HG03521 (cell line): ENCODE measurements at regions not wholly inside any gene's neighbourhood (a gene's known extent, or its start where the extent isn't known, plus 50 kb on each side); places are given as distances from the start of the nearest gene placed in this dataset.

ENCODE experiments used
- ATAC-seq: cut with Tn5 transposase; IDR thresholded peaks from one replicate; pipeline ENCODE4 v1.9.1; 2021; ENCODE audit warnings: mild to moderate bottlenecking, moderate library complexity; ENCODE audit not compliant: unreplicated experiment

- ATAC-seq = no peak
Observed at GRCh38 chr4:32735856-32736590, 2015.9 kb downstream of the PCDH7 start.

DNA sequence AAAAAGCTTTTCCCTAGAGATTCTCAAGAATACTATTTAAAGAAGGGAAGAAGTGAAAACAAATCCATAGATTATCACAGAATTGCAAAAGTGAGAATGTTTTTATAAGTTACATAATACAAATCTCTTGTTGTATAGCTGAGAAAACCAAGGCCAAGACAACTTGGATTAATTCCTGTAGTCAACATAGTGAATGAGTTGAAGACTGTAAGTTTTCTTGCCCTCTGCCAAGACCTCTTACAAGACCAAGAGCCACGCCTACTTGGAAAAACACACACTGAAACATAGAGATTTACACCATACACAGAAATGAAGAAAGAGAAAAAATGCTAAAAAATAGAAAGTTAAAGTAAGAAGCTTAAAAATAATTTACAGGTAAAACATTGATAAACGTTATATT, 2024.0 kb downstream of the PCDH7 start:
- no peak for ATAC-seq

GRCh38 chr4:32745351-32745750, 2025.2 kb downstream of the PCDH7 start:
- ATAC-seq = no peak

DNA sequence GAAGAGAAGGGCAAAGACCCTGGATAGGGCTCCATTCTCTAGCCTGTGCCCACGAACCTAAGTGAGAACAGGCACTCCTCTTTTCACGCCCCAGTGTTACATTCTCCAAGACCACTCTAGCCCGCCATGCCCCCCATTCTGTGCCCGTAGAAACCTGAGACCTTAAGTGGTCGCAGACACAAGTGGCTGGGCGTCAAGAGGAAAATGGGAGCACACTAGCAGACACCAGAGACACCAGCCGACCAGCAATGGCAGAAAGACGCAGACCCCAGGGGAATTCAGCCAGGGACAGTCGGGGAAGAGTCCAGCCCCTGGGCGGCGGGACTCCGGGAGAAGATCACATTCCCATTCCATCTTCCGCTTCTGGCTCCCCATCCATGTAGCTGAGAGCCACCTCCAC, 2027.9 kb downstream of the PCDH7 start:
- no peak for ATAC-seq

GRCh38 chr4:32748498-32748897, 2028.3 kb downstream of the PCDH7 start:
- ATAC-seq = no peak

DNA sequence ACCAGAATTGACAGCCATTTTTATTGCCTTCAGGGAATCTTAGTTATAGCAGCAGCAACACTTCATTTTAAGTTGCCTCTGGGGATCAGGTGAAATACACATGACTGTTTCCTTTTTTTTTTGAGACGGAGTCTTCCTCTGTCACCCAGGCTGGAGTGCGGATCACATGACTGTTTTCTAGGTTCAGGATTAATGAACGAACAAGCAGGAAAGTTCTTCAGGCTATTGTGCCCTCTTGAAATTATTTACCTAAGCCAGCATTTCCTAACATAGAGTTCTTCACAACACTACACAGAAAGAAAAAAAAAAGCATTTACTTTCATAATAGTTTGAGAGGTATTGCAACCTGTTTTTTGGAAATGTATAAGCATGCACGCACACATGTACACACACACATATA, 2032.8 kb downstream of the PCDH7 start:
- no peak for ATAC-seq

GRCh38 chr4:32768664-32769389, 2048.7 kb downstream of the PCDH7 start:
- no peak for ATAC-seq

- no peak for ATAC-seq
Observed at GRCh38 chr4:32771491-32771890, 2051.3 kb downstream of the PCDH7 start.

DNA sequence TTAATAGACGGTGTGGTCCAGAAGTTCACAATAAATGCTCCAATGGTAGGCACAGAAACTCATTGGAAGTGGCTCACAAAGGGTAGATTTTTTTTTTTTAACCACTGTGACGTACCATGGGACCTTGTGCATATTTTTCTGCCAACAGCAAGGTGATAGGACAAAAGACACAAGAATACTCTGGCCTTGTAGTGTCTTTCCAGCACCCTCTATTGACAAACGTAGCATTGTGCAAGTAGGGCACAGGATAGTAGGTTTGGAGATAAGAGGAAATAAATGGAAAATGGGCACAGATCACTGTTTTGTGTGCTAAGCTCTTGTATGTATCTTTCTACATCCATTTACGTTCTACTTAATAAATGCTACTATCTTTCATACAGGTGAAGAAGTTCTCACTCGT, 2054.9 kb downstream of the PCDH7 start:
- ATAC-seq = no peak

DNA sequence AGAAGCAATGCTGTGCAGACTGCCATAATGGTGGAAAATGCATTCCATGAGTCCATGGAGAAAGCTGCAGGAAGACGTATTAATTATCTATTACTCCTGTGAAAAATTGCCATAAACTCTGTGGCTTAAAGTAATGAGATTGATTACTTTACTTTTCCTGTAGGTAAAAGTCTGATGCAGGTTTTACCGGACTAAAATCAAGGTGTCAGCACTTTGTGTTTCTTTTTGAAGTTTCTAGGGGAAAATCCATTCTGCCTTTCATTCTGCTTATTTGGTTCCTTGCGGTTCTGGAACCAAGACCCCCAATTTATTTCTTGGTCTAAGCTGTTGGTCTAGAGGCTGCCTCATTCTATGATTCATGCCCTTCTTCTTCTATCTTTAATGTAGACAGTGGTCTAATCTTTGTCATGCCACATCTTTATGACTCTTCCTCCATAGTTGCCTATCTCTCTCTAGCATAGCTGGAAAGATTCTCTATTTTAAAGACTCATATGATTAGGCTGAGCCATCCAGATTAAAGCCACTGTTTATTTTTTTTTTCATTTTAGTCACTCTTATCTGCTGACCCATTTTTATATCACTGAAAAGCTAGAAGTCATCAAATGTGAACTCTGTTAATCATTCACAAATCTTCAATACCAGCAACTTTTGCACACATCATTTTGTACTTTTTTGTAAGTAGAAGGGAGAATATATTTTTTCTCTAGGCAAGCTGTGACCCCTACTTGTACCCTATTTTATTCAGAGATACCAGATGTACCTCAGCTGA, 2056.4 kb downstream of the PCDH7 start:
- ATAC-seq = no peak

DNA sequence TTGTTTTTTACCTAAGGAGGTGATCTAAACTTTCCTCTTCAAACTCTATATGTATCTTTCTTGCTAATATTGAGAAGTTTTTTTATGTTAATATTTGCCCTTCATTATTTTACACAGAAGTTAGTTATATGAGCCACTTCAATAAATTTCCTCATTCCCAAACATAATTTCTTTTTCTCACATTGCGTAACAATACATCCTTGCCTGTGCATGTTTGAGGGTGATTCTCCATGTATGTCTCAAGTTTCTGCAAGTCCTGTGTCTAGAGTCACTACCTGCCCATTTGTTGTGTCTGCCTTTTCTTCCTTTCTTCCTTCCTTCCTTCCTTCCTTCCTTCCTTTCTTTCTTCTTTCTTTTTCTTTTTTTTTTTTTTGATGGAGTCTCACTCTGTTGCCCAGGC, 2057.9 kb downstream of the PCDH7 start:
- no peak for ATAC-seq

- ATAC-seq = no peak
Observed at GRCh38 chr4:32778938-32779337, 2058.8 kb downstream of the PCDH7 start.

DNA sequence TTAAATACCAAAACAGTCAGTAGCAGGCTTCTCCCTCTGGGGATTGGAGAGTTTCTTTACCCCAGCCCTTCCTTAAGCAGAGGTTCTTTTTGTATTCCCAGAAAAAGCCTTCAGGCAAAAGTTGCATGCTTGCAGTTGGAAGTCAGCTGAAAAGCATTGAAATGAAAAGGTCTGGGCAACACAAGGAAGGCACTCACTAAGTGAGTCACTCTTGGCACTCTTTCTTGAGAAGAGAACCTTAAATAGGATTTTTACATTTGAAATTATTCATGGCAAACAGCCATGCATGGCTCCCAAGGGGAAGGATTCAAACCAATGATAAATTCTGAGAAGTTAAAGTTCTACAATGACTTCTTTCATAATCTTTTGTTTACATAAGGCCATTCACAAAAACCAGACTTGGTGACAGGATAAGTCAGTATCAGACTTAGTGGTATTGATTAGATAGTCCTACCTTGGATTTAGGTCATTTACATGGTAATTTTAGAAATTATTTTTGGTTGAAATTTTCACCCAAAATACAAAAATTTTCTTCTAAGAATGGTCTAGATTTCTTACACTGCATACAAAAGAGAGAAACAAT, 2068.9 kb downstream of the PCDH7 start:
- ATAC-seq = no peak

GRCh38 chr4:32790803-32791202, 2070.6 kb downstream of the PCDH7 start:
- ATAC-seq = no peak

DNA sequence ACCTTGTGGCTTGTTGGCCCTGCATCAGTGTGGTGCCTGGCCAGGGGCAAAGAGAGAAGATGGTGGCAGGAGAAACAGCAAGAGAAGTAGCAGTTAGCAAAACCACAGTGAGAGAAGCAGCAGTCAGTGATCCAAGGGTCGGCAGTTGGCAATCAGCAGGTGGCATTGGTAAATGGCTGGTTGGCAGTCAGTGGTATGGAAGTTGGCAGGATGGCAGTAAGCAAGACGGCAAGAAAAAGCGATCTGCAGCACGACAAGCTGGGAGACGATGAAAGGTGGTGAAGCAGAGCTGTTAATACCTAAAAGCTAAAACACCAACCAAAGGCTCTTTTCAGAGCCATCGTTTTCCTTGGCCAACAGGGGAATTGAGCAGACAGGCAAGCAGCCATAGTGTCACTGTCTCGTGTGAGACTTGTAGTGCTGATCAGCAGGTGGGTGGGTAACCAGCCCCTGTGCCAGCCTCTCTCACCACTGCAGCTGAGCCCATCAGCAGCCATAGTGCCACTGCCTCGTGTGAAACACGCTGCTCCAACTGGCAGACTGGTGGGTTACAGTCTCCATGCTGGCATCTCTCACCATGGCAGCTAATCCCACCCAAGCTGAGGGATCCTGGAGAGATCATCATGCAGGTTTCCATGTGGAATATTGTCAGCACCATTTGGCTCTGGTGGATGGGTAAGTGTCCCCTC, 2078.4 kb downstream of the PCDH7 start:
- ATAC-seq = no peak

GRCh38 chr4:32824336-32824735, 2104.2 kb downstream of the PCDH7 start:
- no peak for ATAC-seq

- ATAC-seq = no peak
Observed at GRCh38 chr4:32826169-32826568, 2106.0 kb downstream of the PCDH7 start.

GRCh38 chr4:32830160-32830559, 2110.0 kb downstream of the PCDH7 start:
- ATAC-seq = no peak

DNA sequence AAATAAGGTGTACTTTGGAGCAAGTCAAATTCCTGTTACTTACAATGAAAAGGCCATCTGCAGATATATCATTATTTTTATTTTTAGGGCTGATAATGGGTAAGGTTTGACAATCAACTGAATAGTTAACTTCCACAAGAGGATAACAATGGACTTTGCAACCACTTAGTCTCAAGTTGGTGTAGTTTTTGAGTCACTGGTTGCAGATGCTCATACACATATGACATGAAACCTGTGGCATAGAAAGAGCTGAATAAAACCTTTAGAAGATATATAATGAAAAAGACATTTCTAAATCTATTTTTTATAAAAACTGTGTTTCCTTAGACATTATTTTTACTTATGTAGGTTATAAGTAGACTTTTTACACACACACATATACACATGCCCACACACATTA, 2110.9 kb downstream of the PCDH7 start:
- no peak for ATAC-seq

GRCh38 chr4:32840461-32841189, 2120.5 kb downstream of the PCDH7 start:
- no peak for ATAC-seq
